Erythroblast (primary cell): ENCODE measurements at regions not wholly inside any gene's neighbourhood (a gene's known extent, or its start where the extent isn't known, plus 50 kb on each side); places are given as distances from the start of the nearest gene placed in this dataset.

Experiments used
- GATA1 ChIP-seq: IDR thresholded peaks from 2 replicates; pipeline ENCODE4 v1.6.1; 2011; ENCODE audit warnings: low read depth, mild to moderate bottlenecking, control low read depth, low read length, moderate library complexity
- POLR2A ChIP-seq: IDR thresholded peaks from 2 replicates; pipeline ENCODE4 v1.6.1; 2011; ENCODE audit warnings: mild to moderate bottlenecking, low read length

- TF ChIP-seq POLR2A (no peak), GATA1 (no peak)
Observed at GRCh38 chr2:2800001-2800400, 468.9 kb upstream of the MYT1L start.
